ENCODE measurements at regions not wholly inside any gene's neighbourhood (a gene's known extent, or its start where the extent isn't known, plus 50 kb on each side); places are given as distances from the start of the nearest gene placed in this dataset.
"Not testable (repeated sequence)": the region's sequence is repeated elsewhere in the genome, so short reads cannot be mapped to it uniquely, and the experiment has no call there.

DNA sequence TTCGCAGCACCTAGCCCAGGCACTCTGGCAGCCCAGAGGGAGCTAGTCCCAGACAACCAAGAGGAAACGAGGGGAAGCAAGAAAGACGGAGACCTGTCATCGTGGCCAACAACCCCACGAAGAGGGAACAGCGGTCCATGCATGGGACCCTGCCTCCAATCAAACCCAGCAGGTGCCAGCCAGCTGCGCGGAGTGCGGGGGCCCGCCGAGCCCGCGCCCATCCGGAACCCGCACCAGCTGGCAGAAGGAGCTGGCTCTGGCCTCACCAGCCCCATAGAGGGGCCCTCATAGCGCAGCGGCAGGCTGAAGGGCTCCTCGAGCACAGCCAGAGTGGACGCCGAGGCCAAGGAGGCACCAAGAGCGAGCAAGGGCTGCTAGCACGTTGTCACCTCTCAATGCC, 332.4 kb upstream of the MAGEB18 start:
- Mint-ChIP-seq H3K4me3 (no peak overlapping the region), H3K4me1 (no peaks in the 10 kb centered on the region), H3K27ac (no peak overlapping the region), H3K27me3 (ENCODE audit: low read depth in 3 of 3) (peaks cover 0 to 6% (median 0%) of the 10 kb centered on the region in 3 donors), H3K9me3 (peaks cover 2 to 17% (median 13%) of the 10 kb centered on the region in 6 donors), H3K36me3 (no peaks in the 10 kb centered on the region)
- no peak for DNase-seq

DNA sequence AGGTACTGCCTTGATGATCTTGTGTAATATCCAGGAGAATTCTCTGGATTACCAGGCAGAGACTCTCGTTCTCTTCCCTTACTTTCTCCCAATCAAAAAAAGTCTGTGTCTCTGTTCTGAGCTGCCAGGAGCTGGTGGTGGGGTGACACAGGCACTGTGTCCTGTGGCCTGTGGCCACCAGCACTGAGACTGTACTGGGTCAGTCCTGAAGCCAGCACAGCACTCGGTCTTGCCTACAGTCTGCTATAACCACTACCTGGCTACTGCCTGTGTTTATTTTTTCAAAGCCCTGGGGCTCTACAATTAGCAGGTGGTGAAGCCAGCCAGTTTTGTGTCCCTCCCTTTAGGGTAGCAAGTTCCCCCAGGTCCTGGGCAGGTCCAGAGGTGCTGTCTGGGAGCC, 331.1 kb upstream of the MAGEB18 start:
- peaks cover 0 to 6% (median 0%) of the 10 kb centered on the region in 3 donors for H3K27me3 Mint-ChIP-seq (ENCODE audit: low read depth in 3 of 3)
- no peak for DNase-seq
- H3K4me3 Mint-ChIP-seq, result no peak overlapping the region
- peaks cover 2 to 22% (median 13%) of the 10 kb centered on the region in 6 donors for H3K9me3 Mint-ChIP-seq
- no peak overlapping the region for H3K27ac Mint-ChIP-seq
- no peaks in the 10 kb centered on the region for H3K4me1 Mint-ChIP-seq
- no peaks in the 10 kb centered on the region for H3K36me3 Mint-ChIP-seq

DNA sequence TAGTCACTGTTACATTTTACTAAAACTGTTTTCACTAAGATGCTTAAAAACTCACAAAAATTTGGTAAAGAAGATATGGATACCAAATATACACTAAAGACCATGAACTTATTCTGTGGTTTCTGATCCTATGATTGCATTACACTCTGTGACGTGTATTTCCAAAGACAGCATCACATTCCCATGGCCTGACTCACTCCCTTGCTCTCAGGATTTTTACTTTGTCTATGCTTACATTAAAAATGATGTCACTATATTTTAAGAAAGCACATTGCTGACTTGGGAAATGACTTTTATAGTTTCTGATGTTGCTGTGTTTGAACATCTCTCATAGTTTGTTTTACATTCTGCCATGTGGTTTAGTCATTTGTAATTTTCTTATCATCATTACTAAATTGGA, 327.9 kb upstream of the MAGEB18 start:
- DNase-seq, result no peak
- Mint-ChIP-seq H3K27me3 (ENCODE audit: low read depth in 3 of 3) (no peaks in the 10 kb centered on the region), H3K4me3 (no peak overlapping the region), H3K4me1 (no peaks in the 10 kb centered on the region), H3K9me3 (peaks cover 3 to 15% (median 9%) of the 10 kb centered on the region in 6 donors), H3K36me3 (no peaks in the 10 kb centered on the region), H3K27ac (no peak overlapping the region)

DNA sequence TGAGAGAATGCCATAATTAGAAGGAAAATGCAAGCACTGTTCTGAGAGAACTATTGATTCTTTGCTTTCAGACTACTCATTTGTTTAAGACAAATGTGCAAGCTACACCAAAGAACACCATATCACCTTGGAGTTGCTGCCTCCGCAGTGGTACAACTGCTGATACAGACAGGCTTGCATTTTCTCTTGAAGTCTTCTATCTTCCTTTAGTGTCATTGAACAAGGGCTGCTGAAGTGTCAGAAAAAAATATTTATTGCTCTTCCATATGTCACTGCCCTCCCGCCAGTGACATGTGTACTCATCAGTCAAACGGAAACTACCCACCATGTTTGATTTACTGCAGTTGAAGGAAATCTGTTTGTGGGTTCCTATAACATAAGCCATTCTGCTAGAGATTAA, 318.3 kb upstream of the MAGEB18 start:
- H3K27me3 Mint-ChIP-seq (ENCODE audit: low read depth in 3 of 3), result peaks cover 0 to 4% (median 2%) of the 10 kb centered on the region in 3 donors
- H3K27ac Mint-ChIP-seq, result no peak overlapping the region
- H3K4me3 Mint-ChIP-seq, result no peak overlapping the region
- H3K36me3 Mint-ChIP-seq, result no peaks in the 10 kb centered on the region
- no peak for DNase-seq
- no peaks in the 10 kb centered on the region for H3K4me1 Mint-ChIP-seq
- peaks cover 0 to 12% (median 2%) of the 10 kb centered on the region in 6 donors for H3K9me3 Mint-ChIP-seq

DNA sequence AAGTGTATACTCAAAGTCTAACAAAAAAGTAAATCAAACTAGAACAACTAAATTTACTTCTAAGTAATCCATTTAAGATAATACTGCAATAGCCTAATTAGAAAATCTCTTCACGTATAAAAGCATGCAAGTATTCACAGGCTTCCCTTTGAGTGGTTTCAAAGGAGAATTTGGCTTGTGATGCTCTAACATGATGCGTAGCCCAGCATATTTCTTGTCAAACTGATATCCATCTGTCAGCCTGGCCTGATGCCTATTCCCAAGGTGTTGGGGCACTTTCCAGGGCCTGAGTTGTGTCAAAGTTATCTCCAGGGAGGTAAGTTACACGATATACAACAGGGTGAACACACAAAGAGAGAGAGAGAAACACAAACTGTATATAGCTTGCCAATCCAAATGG, 287.0 kb upstream of the MAGEB18 start:
- H3K27me3 Mint-ChIP-seq (ENCODE audit: low read depth in 3 of 3), result peaks cover 0 to 2% (median 0%) of the 10 kb centered on the region in 3 donors
- H3K9me3 Mint-ChIP-seq, result peaks cover 0 to 5% (median 2%) of the 10 kb centered on the region in 6 donors
- H3K27ac Mint-ChIP-seq, result no peak overlapping the region
- no peak overlapping the region for H3K4me3 Mint-ChIP-seq
- H3K36me3 Mint-ChIP-seq, result no peaks in the 10 kb centered on the region
- H3K4me1 Mint-ChIP-seq, result no peaks in the 10 kb centered on the region
- no peak for DNase-seq

DNA sequence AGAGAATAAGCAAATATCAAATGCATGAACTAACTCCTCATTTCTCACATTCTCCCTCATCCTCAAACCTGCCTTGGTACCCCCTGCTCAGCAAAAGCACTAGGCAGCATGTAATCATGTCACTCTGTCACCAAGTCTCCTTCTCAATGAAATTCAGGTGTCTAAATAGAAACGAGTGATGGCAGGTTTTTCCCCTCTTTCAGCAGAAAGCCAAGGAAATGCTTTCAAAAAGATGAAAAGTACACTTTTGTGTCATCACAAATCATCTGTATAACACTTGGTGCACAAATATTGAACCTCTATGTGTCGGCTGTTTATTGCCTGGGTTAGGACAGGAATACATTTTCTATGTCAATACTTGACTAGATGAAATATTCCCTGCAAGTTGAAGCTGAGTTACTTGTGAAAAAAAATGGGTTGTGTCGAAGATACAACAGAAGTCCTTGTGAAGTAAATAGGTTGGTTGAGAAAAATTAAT, 285.1 kb upstream of the MAGEB18 start:
- Mint-ChIP-seq H3K36me3 (no peaks in the 10 kb centered on the region), H3K4me1 (no peaks in the 10 kb centered on the region), H3K27ac (no peak overlapping the region), H3K27me3 (ENCODE audit: low read depth in 3 of 3) (peaks cover 0 to 1% (median 0%) of the 10 kb centered on the region in 3 donors), H3K9me3 (peaks cover 0 to 3% (median 2%) of the 10 kb centered on the region in 6 donors), H3K4me3 (no peak overlapping the region)
- no peak for DNase-seq

DNA sequence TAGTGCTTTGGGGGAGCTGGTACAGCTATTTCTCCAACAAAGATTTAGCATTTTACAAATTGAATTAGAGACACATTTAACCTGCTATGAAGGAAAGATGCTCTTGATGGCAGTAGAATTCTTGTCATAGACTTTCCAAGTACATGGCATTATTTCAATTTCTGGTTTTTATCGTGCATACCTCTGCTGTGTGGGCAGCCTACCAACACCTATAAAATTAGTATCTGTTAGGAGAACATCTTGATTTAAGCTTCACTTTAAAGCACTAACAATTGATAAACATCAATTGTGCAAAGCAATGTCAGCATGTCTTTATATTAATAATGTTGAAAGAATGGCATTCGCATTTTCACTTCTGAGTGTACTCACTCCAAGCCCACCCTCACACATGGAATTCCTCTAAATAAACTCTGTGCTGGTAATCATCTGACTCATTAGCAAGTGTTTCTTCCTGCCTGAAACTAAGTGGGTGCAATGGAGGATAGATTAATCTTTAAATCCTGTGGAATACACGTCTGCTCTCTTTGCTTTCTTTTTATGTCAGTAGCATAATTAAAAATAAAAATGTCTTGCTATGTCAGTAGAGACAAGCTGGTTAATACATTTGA, 279.8 kb upstream of the MAGEB18 start:
- H3K27me3 Mint-ChIP-seq (ENCODE audit: low read depth in 3 of 3), result peaks cover 0 to 1% (median 0%) of the 10 kb centered on the region in 3 donors

DNA sequence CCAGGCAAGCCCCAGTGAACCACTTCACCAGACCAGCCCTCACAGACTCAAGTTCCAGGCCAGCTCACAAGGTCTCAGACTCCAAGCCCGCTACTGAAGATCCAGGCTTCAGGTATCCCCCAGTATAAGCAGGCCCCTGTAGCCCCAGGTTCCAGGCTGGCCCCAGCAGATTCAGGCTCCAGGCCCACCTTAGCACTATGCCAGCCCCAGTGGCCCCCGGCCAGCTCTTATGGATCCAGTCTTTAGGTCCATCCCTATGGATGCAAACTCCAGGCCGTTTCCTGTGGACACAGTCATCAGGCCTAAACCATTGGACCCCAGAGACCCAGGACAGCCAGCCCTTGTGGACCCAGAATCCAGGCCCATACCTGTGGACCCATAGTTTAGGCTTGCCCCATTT, 277.8 kb upstream of the MAGEB18 start:
- Mint-ChIP-seq H3K36me3 (no peaks in the 10 kb centered on the region), H3K4me1 (no peaks in the 10 kb centered on the region), H3K27ac (no peak overlapping the region), H3K4me3 (no peak overlapping the region), H3K9me3 (peaks cover 0 to 12% (median 4%) of the 10 kb centered on the region in 6 donors), H3K27me3 (ENCODE audit: low read depth in 3 of 3) (peaks cover 0 to 3% (median 2%) of the 10 kb centered on the region in 3 donors)
- no peak for DNase-seq

More for the DNA sequence above, 279.8 kb upstream of the MAGEB18 start:
- H3K36me3 Mint-ChIP-seq, result no peaks in the 10 kb centered on the region
- no peak for DNase-seq
- H3K4me1 Mint-ChIP-seq, result no peaks in the 10 kb centered on the region
- no peak overlapping the region for H3K4me3 Mint-ChIP-seq
- H3K9me3 Mint-ChIP-seq, result peaks cover 0 to 9% (median 4%) of the 10 kb centered on the region in 6 donors
- H3K27ac Mint-ChIP-seq, result no peak overlapping the region

DNA sequence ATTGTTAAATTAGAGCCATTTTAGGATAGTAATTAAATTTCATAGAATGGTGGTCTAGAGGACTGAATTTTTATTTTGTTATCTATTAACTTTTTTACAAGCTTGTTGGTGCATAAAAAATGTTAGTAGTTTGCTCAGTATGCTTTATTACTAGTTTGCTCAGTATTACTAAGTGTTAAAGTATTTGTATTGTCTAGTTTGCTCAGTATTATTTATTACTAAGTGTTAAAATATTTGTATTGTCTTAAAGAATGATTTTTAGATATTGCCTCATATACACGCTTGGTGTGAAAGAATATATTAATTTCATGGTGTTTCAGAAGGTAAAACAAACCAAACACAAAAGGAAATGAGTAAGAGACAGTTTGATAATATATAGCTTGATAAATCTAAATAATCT, 268.4 kb upstream of the MAGEB18 start:
- Mint-ChIP-seq H3K4me1 (no peaks in the 10 kb centered on the region), H3K9me3 (peaks cover 0 to 20% (median 7%) of the 10 kb centered on the region in 6 donors), H3K36me3 (no peaks in the 10 kb centered on the region), H3K4me3 (no peak overlapping the region), H3K27ac (no peak overlapping the region), H3K27me3 (ENCODE audit: low read depth in 3 of 3) (peaks cover 2 to 5% (median 2%) of the 10 kb centered on the region in 3 donors)
- DNase-seq, result no peak

DNA sequence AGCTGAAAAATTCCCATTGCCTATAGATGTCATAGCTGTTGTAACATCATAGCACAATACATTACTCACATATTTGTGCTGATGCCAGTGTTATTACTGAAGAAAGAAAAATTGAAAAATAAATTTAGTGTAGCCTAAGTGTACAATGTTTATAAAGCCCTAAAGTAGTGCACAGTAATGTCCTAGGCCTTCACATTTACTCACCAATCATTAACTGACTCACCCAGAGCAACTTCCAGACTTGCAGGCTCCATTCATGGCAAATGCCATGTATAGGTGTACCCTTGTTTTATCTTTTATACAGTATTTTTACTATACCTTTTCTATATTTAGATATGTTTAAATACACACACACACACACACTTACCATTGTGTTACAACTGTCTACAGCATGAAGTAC, 265.4 kb upstream of the MAGEB18 start:
- H3K27ac Mint-ChIP-seq, result no peak overlapping the region
- peaks cover 0 to 3% (median 2%) of the 10 kb centered on the region in 3 donors for H3K27me3 Mint-ChIP-seq (ENCODE audit: low read depth in 3 of 3)
- no peaks in the 10 kb centered on the region for H3K36me3 Mint-ChIP-seq
- H3K4me3 Mint-ChIP-seq, result no peak overlapping the region
- H3K9me3 Mint-ChIP-seq, result peaks cover 0 to 10% (median 7%) of the 10 kb centered on the region in 6 donors
- no peak for DNase-seq
- no peaks in the 10 kb centered on the region for H3K4me1 Mint-ChIP-seq

DNA sequence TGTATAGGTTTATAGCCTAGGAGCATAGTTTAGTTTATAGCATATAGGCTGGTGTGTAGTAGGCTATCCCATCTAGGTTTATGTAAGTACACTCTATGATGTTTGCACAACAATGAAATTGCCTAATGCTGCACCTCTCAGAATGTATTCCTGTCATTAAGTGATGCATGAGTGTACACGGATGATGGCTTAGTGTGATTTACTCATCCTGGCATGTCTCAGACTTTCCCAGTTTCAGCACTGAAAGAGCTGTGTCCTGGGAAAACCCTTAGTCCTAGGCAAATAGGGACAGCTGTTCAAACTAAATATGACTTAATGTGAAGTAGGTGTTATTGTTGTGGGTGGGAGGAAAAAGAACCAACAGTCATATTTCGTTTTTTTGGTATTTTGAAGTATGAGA, 264.9 kb upstream of the MAGEB18 start:
- peaks cover 0 to 9% (median 7%) of the 10 kb centered on the region in 6 donors for H3K9me3 Mint-ChIP-seq
- no peak overlapping the region for H3K4me3 Mint-ChIP-seq
- no peaks in the 10 kb centered on the region for H3K4me1 Mint-ChIP-seq
- H3K27ac Mint-ChIP-seq, result no peak overlapping the region
- DNase-seq, result no peak
- H3K36me3 Mint-ChIP-seq, result no peaks in the 10 kb centered on the region
- peaks cover 0 to 3% (median 2%) of the 10 kb centered on the region in 3 donors for H3K27me3 Mint-ChIP-seq (ENCODE audit: low read depth in 3 of 3)

DNA sequence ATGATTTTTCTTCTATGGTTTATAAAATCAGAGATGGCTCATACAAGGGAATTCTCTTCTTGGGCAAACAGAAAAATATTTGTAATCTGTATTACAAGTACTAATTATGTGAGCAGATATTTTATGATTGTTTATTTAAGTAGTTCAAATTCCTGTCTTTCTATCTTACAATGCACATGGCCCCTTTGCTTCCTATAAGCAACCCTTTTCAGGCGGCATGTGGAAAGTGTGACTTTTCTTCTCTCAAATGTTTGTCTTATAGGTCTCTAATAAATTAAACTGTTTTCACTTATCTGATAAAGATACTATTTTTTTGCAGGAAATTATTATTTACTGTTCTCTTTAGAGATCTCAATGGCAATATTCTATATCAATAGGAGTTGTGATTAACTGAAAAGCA, 259.3 kb upstream of the MAGEB18 start:
- Mint-ChIP-seq H3K9me3 (peaks cover 0 to 10% (median 3%) of the 10 kb centered on the region in 6 donors), H3K27ac (no peak overlapping the region), H3K27me3 (ENCODE audit: low read depth in 3 of 3) (peaks cover 0 to 1% (median 0%) of the 10 kb centered on the region in 3 donors), H3K36me3 (no peaks in the 10 kb centered on the region), H3K4me3 (no peak overlapping the region), H3K4me1 (no peaks in the 10 kb centered on the region)
- no peak for DNase-seq

DNA sequence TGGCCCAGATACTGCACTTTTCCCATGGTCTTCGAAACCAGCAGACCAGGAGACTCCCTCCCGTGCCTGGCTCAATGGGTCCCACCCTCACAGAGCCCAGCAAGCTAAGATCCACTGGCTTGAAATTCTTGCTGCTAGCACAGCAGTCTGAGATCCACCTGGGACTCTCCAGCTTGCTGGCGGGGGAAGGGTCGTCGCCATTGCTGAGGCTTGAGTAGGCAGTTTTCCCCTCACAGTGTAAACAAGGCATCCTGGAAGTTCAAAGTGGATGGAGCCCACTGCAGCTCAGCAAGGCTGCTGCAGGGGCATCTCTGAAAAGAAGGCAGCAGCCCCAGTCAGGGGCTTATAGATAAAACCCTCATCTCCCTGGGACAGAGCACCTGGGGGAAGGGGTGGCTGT, 255.6 kb upstream of the MAGEB18 start:
- DNase-seq; H3K4me1 Mint-ChIP-seq; H3K27me3 Mint-ChIP-seq (ENCODE audit: low read depth in 3 of 3); H3K36me3 Mint-ChIP-seq; H3K27ac Mint-ChIP-seq; H3K4me3 Mint-ChIP-seq: not testable (repeated sequence)
- H3K9me3 Mint-ChIP-seq, result peaks cover 0 to 10% (median 7%) of the 10 kb centered on the region in 6 donors

DNA sequence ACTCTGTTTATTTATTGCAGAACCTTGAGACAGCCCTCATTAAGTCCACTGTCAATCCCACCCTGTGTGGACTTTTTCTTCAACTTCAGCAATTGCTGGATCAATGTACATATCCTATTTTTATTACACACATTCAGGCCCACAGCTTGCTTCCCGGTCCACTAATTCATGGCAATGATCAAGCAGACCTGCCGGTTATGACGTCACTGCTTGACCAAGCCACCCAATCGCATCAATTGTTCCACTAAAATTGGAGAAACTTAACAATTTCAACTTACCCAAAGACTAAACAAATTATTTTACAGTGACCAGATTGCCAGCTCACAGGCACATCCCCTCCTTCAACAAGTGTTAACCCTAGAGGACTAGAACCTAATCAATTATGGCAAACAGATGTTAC, 240.4 kb upstream of the MAGEB18 start:
- H3K36me3 Mint-ChIP-seq, result no peaks in the 10 kb centered on the region
- H3K27ac Mint-ChIP-seq, result no peak overlapping the region
- peaks cover 0 to 25% (median 9%) of the 10 kb centered on the region in 6 donors for H3K9me3 Mint-ChIP-seq
- peaks cover 0 to 12% (median 0%) of the 10 kb centered on the region in 3 donors for H3K27me3 Mint-ChIP-seq (ENCODE audit: low read depth in 3 of 3)
- no peak for DNase-seq
- H3K4me3 Mint-ChIP-seq, result no peak overlapping the region
- no peaks in the 10 kb centered on the region for H3K4me1 Mint-ChIP-seq

DNA sequence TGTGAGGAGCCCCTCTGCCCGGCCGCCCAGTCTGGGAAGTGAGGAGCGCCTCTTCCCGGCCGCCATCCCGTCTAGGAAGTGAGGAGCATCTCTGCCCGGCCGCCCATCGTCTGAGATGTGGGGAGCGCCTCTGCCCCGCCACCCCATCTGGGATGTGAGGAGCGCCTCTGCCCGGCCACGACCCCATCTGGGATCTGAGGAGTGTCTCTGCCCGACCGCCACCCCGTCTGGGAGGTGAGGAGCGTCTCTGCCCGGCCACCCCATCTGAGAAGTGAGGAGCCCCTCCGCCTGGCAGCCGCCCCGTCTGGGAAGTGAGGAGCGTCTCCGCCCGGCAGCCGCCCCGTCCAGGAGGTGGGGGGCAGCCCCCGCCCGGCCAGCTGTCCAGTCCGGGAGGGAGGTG, 232.4 kb upstream of the MAGEB18 start:
- H3K4me1 Mint-ChIP-seq; H3K27ac Mint-ChIP-seq; H3K27me3 Mint-ChIP-seq (ENCODE audit: low read depth in 3 of 3); H3K4me3 Mint-ChIP-seq; H3K36me3 Mint-ChIP-seq; DNase-seq: not testable (repeated sequence)
- H3K9me3 Mint-ChIP-seq, result peaks cover 0 to 12% (median under 1%) of the 10 kb centered on the region in 6 donors
